Liver (tissue), 8 donors: ENCODE measurements at regions not wholly inside any gene's neighbourhood (a gene's known extent, or its start where the extent isn't known, plus 50 kb on each side); places are given as distances from the start of the nearest gene placed in this dataset.

ENCODE experiments used
- DNase-seq: peaks from one replicate; pipeline ENCODE4 v3.0.0-alpha.2; 2017; ENCODE audit warnings: low spot score
- H3K27ac ChIP-seq, 2 donors: one replicate each; pipeline ENCODE4 v1.7.0; 2013; ENCODE audit warnings: inconsistent platforms in 2 of 2, low read length in 2 of 2, control low read depth in 1 of 2, low read depth in 1 of 2, mild to moderate bottlenecking in 1 of 2
- H3K27me3 ChIP-seq, 4 donors: one replicate each; pipeline versions ENCODE4 v1.6.1 to v1.7.0; 2013; ENCODE audit warnings: low read length in 3 of 4, inconsistent platforms in 1 of 4, mild to moderate bottlenecking in 1 of 4, moderate library complexity in 1 of 4; ENCODE audit not compliant: control insufficient read depth in 4 of 4, insufficient read depth in 4 of 4
- H3K36me3 ChIP-seq, 4 donors: one replicate each; pipeline versions ENCODE4 v1.6.1 to v1.7.0; 2013; ENCODE audit warnings: low read length in 3 of 4, mild to moderate bottlenecking in 3 of 4, low read depth in 1 of 4, moderate library complexity in 1 of 4; ENCODE audit not compliant: control insufficient read depth in 4 of 4, insufficient read depth in 3 of 4
- H3K4me1 ChIP-seq, 4 donors: one replicate each; pipeline versions ENCODE4 v1.6.1 to v1.7.0; 2013; ENCODE audit warnings: low read length in 3 of 4, mild to moderate bottlenecking in 3 of 4, moderate library complexity in 1 of 4; ENCODE audit not compliant: control insufficient read depth in 4 of 4, insufficient read depth in 4 of 4
- H3K4me3 ChIP-seq, 3 donors: one replicate each; pipeline versions ENCODE4 v1.6.1 to v1.7.0; 2013; ENCODE audit warnings: low read length in 3 of 3, control low read depth in 1 of 3, low read depth in 1 of 3, mild to moderate bottlenecking in 1 of 3
- H3K9ac ChIP-seq, 2 donors: one replicate each; pipeline ENCODE4 v1.7.0; 2013; ENCODE audit warnings: low read length in 2 of 2, mild to moderate bottlenecking in 2 of 2, moderate library complexity in 2 of 2, control low read depth in 1 of 2, low read depth in 1 of 2
- H3K9me3 ChIP-seq, 4 donors: one replicate each; pipeline versions ENCODE4 v1.6.1 to v1.7.0; 2013; ENCODE audit warnings: low read length in 3 of 4; ENCODE audit not compliant: control insufficient read depth in 4 of 4
- ATF3 ChIP-seq: IDR thresholded peaks from 2 replicates; pipeline ENCODE4 v1.6.1; 2016; ENCODE audit warnings: antibody characterized with exemption
- EGR1 ChIP-seq, 2 donors: IDR thresholded peaks; 2 replicates each; pipeline ENCODE4 v1.6.1; 2016 to 2018; ENCODE audit warnings: antibody characterized with exemption in 2 of 2, low read depth in 2 of 2
- FOXA1 ChIP-seq: IDR thresholded peaks from 2 replicates; pipeline ENCODE4 v1.6.1; 2016; ENCODE audit warnings: antibody characterized with exemption
- GABPA ChIP-seq, 2 donors: IDR thresholded peaks in 1 of 2; conservative IDR thresholded peaks in 1 of 2; 2 replicates each; pipeline ENCODE4 v1.6.1; 2016; ENCODE audit warnings: antibody characterized with exemption in 2 of 2, mild to moderate bottlenecking in 1 of 2, moderate library complexity in 1 of 2
- HNF4A ChIP-seq, 2 donors: conservative IDR thresholded peaks; 2 replicates each; pipeline ENCODE4 v1.6.1; 2016; ENCODE audit warnings: antibody characterized with exemption in 2 of 2, mild to moderate bottlenecking in 2 of 2
- HNF4G ChIP-seq: IDR thresholded peaks from 2 replicates; pipeline ENCODE4 v1.6.1; 2016; ENCODE audit warnings: antibody characterized with exemption
- JUND ChIP-seq, 2 donors: IDR thresholded peaks; 2 replicates each; pipeline ENCODE4 v1.6.1; 2016; ENCODE audit warnings: antibody characterized with exemption in 2 of 2
- MAX ChIP-seq: IDR thresholded peaks from 2 replicates; pipeline ENCODE4 v1.6.1; 2016; ENCODE audit warnings: antibody characterized with exemption
- NR2F2 ChIP-seq: IDR thresholded peaks from 2 replicates; pipeline ENCODE4 v1.6.1; 2016; ENCODE audit warnings: antibody characterized with exemption
- RAD21 ChIP-seq, 2 donors: IDR thresholded peaks; 2 replicates each; pipeline ENCODE4 v1.6.1; 2016; ENCODE audit warnings: antibody characterized with exemption in 2 of 2, mild to moderate bottlenecking in 2 of 2
- RXRA ChIP-seq, 2 donors: IDR thresholded peaks; 2 replicates each; pipeline ENCODE4 v1.6.1; 2017 to 2018; ENCODE audit warnings: antibody characterized with exemption in 2 of 2, mild to moderate bottlenecking in 1 of 2
- SP1 ChIP-seq: IDR thresholded peaks from 2 replicates; pipeline ENCODE4 v1.6.1; 2018; ENCODE audit warnings: antibody characterized with exemption, mild to moderate bottlenecking
- TAF1 ChIP-seq: conservative IDR thresholded peaks from 2 replicates; pipeline ENCODE4 v1.6.1; 2016; ENCODE audit warnings: antibody characterized with exemption, mild to moderate bottlenecking
- YY1 ChIP-seq: IDR thresholded peaks from 2 replicates; pipeline ENCODE4 v1.6.1; 2016; ENCODE audit warnings: antibody characterized with exemption, mild to moderate bottlenecking
- ZBTB33 ChIP-seq: IDR thresholded peaks from 2 replicates; pipeline ENCODE4 v1.6.1; 2016; ENCODE audit warnings: antibody characterized with exemption
- WGBS: extraction: QIAGEN DNeasy Blood & Tissue Kit; methylation state at CpG from one replicate; pipeline ENCODE4 v1.1.7; 2013; 5-methylcytosine and 5-hydroxymethylcytosine counted together
- TF ChIP-seq, protein P1 (sequence below): fragments of 150-350 bp; IDR thresholded peaks from 2 replicates; pipeline ENCODE4 v1.5.1; 2017; ENCODE audit warnings: improper control_type of control experiment, low read depth, low read length; ENCODE audit not compliant: missing input control
- TF ChIP-seq, protein P2 (sequence below): IDR thresholded peaks from 2 replicates; pipeline ENCODE4 v1.6.1; 2016; ENCODE audit warnings: antibody characterized with exemption, mild to moderate bottlenecking
- donor health status: healthy.
- donor health status: healthy.
- donor health status: healthy.
- donor health status: healthy.
- donor health status: healthy.

DNA sequence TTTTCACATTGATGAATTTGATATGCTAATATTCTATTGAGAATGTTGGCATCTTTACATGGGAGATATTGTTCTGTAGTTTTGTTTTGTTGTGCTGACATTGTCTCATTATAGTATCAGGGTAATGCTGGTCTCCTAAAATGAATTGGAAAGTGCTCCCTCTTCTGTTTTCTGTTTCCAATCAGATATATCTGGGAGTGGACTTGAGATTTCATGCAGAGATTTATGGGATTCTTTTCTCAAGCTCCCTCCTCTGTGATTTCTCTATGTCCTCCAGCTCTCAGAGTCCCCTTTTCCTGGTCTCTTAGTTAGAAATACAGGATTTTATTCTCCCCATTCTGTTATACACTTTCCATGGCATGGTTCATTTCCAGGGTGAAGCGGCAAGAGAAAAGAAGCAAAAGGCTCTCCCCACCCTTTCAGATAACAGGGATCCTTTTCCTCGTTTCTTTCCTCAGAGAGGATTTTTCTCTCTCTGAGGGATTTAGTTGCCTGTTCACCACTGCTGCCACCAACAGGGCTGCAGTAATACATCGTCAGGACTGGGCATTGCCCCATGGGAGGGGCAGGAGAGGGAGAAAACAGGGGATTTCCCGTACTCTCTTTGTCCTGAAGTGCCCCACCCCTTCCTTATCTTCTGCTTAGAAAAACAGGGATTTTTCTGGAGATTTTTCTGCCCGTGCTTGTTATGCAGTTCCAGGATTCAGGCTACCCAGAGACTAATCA, 59.3 kb upstream of the STMND1 start:
- H3K4me3 ChIP-seq = no peak overlapping the region
- TF ChIP-seq, protein P1, sequence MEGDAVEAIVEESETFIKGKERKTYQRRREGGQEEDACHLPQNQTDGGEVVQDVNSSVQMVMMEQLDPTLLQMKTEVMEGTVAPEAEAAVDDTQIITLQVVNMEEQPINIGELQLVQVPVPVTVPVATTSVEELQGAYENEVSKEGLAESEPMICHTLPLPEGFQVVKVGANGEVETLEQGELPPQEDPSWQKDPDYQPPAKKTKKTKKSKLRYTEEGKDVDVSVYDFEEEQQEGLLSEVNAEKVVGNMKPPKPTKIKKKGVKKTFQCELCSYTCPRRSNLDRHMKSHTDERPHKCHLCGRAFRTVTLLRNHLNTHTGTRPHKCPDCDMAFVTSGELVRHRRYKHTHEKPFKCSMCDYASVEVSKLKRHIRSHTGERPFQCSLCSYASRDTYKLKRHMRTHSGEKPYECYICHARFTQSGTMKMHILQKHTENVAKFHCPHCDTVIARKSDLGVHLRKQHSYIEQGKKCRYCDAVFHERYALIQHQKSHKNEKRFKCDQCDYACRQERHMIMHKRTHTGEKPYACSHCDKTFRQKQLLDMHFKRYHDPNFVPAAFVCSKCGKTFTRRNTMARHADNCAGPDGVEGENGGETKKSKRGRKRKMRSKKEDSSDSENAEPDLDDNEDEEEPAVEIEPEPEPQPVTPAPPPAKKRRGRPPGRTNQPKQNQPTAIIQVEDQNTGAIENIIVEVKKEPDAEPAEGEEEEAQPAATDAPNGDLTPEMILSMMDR = peak; percentile 42
- no peak for TF ChIP-seq MAX
- TF ChIP-seq RAD21 (IDR thresholded peaks at IDR 0.05) = peak; percentile 76 to 81
- TF ChIP-seq HNF4A (conservative IDR thresholded peaks at IDR 0.05) = peak; percentile 23 to 32
- TF ChIP-seq, protein P2, sequence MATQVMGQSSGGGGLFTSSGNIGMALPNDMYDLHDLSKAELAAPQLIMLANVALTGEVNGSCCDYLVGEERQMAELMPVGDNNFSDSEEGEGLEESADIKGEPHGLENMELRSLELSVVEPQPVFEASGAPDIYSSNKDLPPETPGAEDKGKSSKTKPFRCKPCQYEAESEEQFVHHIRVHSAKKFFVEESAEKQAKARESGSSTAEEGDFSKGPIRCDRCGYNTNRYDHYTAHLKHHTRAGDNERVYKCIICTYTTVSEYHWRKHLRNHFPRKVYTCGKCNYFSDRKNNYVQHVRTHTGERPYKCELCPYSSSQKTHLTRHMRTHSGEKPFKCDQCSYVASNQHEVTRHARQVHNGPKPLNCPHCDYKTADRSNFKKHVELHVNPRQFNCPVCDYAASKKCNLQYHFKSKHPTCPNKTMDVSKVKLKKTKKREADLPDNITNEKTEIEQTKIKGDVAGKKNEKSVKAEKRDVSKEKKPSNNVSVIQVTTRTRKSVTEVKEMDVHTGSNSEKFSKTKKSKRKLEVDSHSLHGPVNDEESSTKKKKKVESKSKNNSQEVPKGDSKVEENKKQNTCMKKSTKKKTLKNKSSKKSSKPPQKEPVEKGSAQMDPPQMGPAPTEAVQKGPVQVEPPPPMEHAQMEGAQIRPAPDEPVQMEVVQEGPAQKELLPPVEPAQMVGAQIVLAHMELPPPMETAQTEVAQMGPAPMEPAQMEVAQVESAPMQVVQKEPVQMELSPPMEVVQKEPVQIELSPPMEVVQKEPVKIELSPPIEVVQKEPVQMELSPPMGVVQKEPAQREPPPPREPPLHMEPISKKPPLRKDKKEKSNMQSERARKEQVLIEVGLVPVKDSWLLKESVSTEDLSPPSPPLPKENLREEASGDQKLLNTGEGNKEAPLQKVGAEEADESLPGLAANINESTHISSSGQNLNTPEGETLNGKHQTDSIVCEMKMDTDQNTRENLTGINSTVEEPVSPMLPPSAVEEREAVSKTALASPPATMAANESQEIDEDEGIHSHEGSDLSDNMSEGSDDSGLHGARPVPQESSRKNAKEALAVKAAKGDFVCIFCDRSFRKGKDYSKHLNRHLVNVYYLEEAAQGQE = no peak
- TF ChIP-seq FOXA1 = no peak
- no peak for TF ChIP-seq HNF4G
- TF ChIP-seq EGR1 (IDR thresholded peaks at IDR 0.05; ENCODE audit: low read depth in 2 of 2) = no peak
- peak; percentile 32 to 36 for TF ChIP-seq RXRA (IDR thresholded peaks at IDR 0.05)
- no peak for TF ChIP-seq ATF3
- no peak for TF ChIP-seq TAF1
- peak; percentile 12 for TF ChIP-seq YY1
- no peak overlapping the region for H3K27ac ChIP-seq
- peaks cover 0 to 8% (median 6%) of the 10 kb centered on the region in 4 donors for H3K4me1 ChIP-seq
- H3K9me3 ChIP-seq = no peaks in the 10 kb centered on the region
- H3K9ac ChIP-seq = no peak overlapping the region
- 9% methylated on average over 5 of the region's 5 CpGs for WGBS
- H3K27me3 ChIP-seq = no peaks in the 10 kb centered on the region
- no peaks in the 10 kb centered on the region for H3K36me3 ChIP-seq
- no peak for DNase-seq

DNA sequence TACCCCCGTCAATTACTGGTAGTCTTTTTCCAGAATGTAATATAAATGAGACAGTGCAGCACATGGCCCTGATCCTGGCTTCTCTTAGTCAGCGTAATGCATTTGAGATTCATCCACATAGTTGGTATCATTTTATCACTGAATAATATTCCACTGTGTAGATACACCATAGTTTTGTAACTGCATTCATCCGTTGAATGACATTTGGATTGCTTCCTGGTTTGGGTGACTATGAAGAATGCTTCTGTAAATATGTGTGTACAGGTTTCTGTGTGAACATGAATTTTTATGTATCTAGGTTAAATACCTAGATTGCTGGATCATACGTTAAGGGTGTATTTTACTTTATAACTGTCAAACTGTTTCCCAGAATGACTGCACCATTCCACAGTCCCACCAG, 62.6 kb upstream of the STMND1 start:
- Histone ChIP-seq H3K4me3 (no peak overlapping the region), H3K36me3 (no peaks in the 10 kb centered on the region), H3K9ac (no peak overlapping the region), H3K27ac (no peak overlapping the region), H3K4me1 (peaks cover 0 to 8% (median 6%) of the 10 kb centered on the region in 4 donors), H3K9me3 (no peaks in the 10 kb centered on the region), H3K27me3 (no peaks in the 10 kb centered on the region)
- no peak for DNase-seq
- WGBS = 92% methylated on average over 4 of the region's 4 CpGs
- TF ChIP-seq GABPA (IDR thresholded peaks at IDR 0.05 in 1 of 2, conservative IDR thresholded peaks at IDR 0.05 in 1 of 2) = no peak
- no peak for TF ChIP-seq EGR1 (IDR thresholded peaks at IDR 0.05; ENCODE audit: low read depth in 2 of 2)
- TF ChIP-seq NR2F2 = no peak
- TF ChIP-seq RXRA (IDR thresholded peaks at IDR 0.05) = no peak
- TF ChIP-seq ZBTB33 = no peak
- no peak for TF ChIP-seq RAD21 (IDR thresholded peaks at IDR 0.05)
- TF ChIP-seq SP1 = no peak
- no peak for TF ChIP-seq JUND (IDR thresholded peaks at IDR 0.05)
- no peak for TF ChIP-seq TAF1
- TF ChIP-seq HNF4A (conservative IDR thresholded peaks at IDR 0.05) = no peak
